GM06990 (cell line): ENCODE measurements at regions not wholly inside any gene's neighbourhood (a gene's known extent, or its start where the extent isn't known, plus 50 kb on each side); places are given as distances from the start of the nearest gene placed in this dataset.

Source experiments
- DNase-seq: peaks from one replicate; pipeline ENCODE4 v3.0.0-alpha.2; 2011; ENCODE audit not compliant: insufficient read length; ENCODE audit errors: extremely low read depth
- H3K27me3 ChIP-seq: replicated peaks from 2 replicates; pipeline ENCODE4 v1.6.0; 2011; ENCODE audit warnings: low read length; ENCODE audit not compliant: control insufficient read depth, insufficient read depth
- H3K36me3 ChIP-seq: 2 replicates; pipeline ENCODE4 v1.5.1; 2011; ENCODE audit warnings: low read length; ENCODE audit not compliant: control insufficient read depth, insufficient read depth
- H3K4me3 ChIP-seq: replicated peaks from 2 replicates; pipeline ENCODE4 v1.5.1; 2011; ENCODE audit warnings: low read depth, mild to moderate bottlenecking, control low read depth, low read length
- TF ChIP-seq, protein P1 (sequence below): IDR thresholded peaks from 2 replicates; pipeline ENCODE4 v1.5.1; 2011; ENCODE audit warnings: low read length, control low read depth, mild to moderate bottlenecking, inconsistent platforms; ENCODE audit not compliant: insufficient read depth, poor library complexity, severe bottlenecking

DNA sequence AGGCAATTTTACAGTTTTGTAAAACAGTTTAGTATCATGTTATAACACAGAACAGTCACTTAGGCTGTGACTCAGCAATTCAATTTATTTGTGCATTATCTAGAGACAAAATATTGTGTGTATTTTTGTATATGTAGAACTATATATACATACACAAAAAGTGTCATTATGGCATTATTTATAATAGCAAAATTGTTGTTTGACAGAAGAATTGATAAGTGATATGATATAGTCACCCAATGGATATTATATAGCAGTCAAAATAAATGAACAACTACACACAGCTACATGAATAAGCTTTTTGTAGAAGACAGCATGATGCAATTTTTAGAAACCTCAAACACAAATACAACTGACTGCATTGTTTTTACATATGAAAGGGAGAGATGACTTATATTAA is 334.0 kb downstream of the TRIB2 start:
- Histone ChIP-seq H3K36me3 (no peaks in the 10 kb centered on the region), H3K4me3 (no peak overlapping the region), H3K27me3 (no peaks in the 10 kb centered on the region)
- no peak for DNase-seq
- TF ChIP-seq, protein P1, sequence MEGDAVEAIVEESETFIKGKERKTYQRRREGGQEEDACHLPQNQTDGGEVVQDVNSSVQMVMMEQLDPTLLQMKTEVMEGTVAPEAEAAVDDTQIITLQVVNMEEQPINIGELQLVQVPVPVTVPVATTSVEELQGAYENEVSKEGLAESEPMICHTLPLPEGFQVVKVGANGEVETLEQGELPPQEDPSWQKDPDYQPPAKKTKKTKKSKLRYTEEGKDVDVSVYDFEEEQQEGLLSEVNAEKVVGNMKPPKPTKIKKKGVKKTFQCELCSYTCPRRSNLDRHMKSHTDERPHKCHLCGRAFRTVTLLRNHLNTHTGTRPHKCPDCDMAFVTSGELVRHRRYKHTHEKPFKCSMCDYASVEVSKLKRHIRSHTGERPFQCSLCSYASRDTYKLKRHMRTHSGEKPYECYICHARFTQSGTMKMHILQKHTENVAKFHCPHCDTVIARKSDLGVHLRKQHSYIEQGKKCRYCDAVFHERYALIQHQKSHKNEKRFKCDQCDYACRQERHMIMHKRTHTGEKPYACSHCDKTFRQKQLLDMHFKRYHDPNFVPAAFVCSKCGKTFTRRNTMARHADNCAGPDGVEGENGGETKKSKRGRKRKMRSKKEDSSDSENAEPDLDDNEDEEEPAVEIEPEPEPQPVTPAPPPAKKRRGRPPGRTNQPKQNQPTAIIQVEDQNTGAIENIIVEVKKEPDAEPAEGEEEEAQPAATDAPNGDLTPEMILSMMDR: no peak

DNA sequence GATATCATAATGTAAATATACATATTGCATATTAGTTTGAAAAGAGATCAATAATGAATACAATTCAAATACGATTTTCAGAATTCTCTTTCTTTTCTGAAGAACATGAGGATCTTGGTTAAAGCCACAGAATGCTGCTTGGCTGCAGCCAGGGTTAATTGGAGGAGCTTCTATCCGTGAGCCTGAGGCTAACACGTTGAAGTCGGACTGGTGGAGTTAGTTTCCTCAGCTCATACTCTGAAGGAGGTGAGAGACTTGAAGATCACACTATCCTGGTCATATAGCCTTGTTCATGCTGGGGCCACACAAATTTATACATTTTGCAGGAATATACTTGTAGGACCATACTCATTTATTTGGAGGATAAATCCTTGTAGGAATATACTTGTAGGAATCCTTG is 335.8 kb downstream of the TRIB2 start:
- Histone ChIP-seq H3K36me3 (no peaks in the 10 kb centered on the region), H3K27me3 (no peaks in the 10 kb centered on the region), H3K4me3 (no peak overlapping the region)
- TF ChIP-seq, protein P1: no peak
- DNase-seq: no peak

DNA sequence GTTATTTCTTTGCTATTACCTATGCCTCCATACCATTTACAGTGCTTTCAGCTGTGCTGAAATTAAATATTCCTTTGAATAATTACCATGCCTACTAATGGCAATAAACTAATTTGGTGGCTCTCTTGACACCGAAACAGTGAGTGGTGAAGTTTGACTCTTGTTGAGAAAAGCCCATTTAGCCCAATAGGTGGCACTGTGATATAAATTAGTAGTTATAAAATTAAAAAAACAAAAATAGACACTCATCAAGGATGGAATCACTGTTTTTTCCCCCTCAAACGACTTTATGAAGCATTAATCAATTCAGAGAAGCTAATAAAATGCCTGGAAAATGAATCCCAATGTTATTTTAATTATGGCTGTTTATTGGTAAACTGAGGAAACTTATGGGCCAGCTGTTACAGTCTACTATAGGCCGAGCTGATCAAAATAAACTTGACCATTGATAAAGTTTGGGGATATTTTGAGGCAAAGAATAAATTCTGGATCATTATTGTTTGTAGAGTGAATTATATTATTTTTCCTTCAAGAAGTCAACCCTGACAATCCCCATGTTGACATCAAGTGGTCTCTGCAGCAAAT is 339.6 kb downstream of the TRIB2 start:
- Histone ChIP-seq H3K4me3 (no peak overlapping the region), H3K36me3 (no peaks in the 10 kb centered on the region), H3K27me3 (no peaks in the 10 kb centered on the region)
- DNase-seq: no peak
- TF ChIP-seq, protein P1: peak; percentile 23

DNA sequence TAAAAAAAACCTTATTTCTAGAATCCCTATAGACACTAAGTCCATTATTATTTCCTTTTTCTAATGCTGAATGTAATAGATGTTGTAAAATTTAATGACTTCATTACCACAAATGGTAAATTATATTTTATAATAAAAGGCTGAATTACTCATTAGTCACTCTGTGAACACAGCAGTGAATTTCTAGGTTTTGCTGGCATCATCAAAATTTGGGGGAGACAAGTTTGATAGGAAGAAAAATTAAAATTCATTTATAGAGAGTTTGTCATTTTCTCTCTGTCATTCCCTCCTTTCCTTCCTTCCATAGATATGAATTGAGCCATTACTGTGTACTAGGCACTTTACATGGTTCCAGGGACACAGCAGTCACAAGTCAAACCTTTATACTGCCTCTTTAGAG is 340.9 kb downstream of the TRIB2 start:
- Histone ChIP-seq H3K4me3 (no peak overlapping the region), H3K27me3 (no peaks in the 10 kb centered on the region), H3K36me3 (no peaks in the 10 kb centered on the region)
- no peak for DNase-seq
- TF ChIP-seq, protein P1: no peak

DNA sequence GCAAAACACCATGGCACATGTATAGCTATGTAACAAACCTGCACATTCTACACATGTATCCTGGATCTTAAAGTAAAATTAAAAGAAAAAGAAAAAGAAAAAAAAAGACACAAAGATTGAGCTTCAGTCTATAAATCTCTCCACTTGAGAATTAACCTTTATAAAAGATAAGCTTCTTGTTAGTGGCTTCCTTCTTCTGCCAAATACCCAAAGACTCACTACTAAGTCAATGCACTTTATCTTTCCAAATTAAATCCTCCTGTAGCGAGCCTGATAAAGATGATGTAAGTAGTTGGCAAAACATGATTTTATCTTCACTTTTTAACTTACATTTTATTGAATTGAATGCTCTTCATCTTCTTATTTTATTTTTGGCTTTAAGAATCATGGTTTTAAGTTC is 349.9 kb downstream of the TRIB2 start:
- H3K36me3 ChIP-seq: no peaks in the 10 kb centered on the region
- TF ChIP-seq, protein P1: no peak
- DNase-seq: no peak
- H3K27me3 ChIP-seq: no peaks in the 10 kb centered on the region
- no peak overlapping the region for H3K4me3 ChIP-seq

DNA sequence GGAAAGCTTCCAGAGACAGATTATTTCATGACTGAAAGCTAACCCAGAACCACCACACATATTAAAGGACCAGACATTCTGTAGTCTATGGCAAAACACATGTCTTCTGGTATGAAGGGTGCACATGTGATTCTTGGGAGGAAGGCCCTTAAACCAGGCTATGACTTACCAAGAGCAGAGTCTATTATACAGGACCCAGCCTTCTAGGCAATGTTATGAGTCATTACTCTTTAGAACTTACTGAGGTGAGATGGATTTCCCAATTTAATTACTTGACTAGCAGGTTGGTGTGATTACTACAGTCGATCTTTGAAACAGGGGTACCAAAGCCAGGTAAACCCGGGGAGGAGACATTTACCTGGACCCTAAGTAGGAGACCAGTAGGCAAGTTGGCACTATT is 350.8 kb downstream of the TRIB2 start:
- Histone ChIP-seq H3K27me3 (no peaks in the 10 kb centered on the region), H3K4me3 (no peak overlapping the region), H3K36me3 (no peaks in the 10 kb centered on the region)
- no peak for DNase-seq
- TF ChIP-seq, protein P1: no peak
